ENCODE measurements at regions not wholly inside any gene's neighbourhood (a gene's known extent, or its start where the extent isn't known, plus 50 kb on each side); places are given as distances from the start of the nearest gene placed in this dataset.

- TF ChIP-seq IKZF2 (IDR thresholded peaks at IDR 0.05): no peak
- TF ChIP-seq CTCF (IDR thresholded peaks at IDR 0.05 in 2 of 3, conservative IDR thresholded peaks at IDR 0.05 in 1 of 3; ENCODE audit: control insufficient read depth in 2 of 3, extremely low read depth in 1 of 3, insufficient read depth in 1 of 3, low read depth in 3 of 3, low read length in 3 of 3): no peak
- TF ChIP-seq TCF7 (IDR thresholded peaks at IDR 0.05; ENCODE audit: borderline replicate concordance): no peak
- TF ChIP-seq GABPA (IDR thresholded peaks at IDR 0.05; ENCODE audit: low read depth): no peak
- TF ChIP-seq, protein P1, sequence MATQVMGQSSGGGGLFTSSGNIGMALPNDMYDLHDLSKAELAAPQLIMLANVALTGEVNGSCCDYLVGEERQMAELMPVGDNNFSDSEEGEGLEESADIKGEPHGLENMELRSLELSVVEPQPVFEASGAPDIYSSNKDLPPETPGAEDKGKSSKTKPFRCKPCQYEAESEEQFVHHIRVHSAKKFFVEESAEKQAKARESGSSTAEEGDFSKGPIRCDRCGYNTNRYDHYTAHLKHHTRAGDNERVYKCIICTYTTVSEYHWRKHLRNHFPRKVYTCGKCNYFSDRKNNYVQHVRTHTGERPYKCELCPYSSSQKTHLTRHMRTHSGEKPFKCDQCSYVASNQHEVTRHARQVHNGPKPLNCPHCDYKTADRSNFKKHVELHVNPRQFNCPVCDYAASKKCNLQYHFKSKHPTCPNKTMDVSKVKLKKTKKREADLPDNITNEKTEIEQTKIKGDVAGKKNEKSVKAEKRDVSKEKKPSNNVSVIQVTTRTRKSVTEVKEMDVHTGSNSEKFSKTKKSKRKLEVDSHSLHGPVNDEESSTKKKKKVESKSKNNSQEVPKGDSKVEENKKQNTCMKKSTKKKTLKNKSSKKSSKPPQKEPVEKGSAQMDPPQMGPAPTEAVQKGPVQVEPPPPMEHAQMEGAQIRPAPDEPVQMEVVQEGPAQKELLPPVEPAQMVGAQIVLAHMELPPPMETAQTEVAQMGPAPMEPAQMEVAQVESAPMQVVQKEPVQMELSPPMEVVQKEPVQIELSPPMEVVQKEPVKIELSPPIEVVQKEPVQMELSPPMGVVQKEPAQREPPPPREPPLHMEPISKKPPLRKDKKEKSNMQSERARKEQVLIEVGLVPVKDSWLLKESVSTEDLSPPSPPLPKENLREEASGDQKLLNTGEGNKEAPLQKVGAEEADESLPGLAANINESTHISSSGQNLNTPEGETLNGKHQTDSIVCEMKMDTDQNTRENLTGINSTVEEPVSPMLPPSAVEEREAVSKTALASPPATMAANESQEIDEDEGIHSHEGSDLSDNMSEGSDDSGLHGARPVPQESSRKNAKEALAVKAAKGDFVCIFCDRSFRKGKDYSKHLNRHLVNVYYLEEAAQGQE (IDR thresholded peaks at IDR 0.05; ENCODE audit: low read depth, low read length): no peak
- TF ChIP-seq, protein P2, sequence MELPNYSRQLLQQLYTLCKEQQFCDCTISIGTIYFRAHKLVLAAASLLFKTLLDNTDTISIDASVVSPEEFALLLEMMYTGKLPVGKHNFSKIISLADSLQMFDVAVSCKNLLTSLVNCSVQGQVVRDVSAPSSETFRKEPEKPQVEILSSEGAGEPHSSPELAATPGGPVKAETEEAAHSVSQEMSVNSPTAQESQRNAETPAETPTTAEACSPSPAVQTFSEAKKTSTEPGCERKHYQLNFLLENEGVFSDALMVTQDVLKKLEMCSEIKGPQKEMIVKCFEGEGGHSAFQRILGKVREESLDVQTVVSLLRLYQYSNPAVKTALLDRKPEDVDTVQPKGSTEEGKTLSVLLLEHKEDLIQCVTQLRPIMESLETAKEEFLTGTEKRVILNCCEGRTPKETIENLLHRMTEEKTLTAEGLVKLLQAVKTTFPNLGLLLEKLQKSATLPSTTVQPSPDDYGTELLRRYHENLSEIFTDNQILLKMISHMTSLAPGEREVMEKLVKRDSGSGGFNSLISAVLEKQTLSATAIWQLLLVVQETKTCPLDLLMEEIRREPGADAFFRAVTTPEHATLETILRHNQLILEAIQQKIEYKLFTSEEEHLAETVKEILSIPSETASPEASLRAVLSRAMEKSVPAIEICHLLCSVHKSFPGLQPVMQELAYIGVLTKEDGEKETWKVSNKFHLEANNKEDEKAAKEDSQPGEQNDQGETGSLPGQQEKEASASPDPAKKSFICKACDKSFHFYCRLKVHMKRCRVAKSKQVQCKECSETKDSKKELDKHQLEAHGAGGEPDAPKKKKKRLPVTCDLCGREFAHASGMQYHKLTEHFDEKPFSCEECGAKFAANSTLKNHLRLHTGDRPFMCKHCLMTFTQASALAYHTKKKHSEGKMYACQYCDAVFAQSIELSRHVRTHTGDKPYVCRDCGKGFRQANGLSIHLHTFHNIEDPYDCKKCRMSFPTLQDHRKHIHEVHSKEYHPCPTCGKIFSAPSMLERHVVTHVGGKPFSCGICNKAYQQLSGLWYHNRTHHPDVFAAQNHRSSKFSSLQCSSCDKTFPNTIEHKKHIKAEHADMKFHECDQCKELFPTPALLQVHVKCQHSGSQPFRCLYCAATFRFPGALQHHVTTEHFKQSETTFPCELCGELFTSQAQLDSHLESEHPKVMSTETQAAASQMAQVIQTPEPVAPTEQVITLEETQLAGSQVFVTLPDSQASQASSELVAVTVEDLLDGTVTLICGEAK (IDR thresholded peaks at IDR 0.05; ENCODE audit: borderline replicate concordance): no peak
- no peak for TF ChIP-seq CBX3 (IDR thresholded peaks at IDR 0.05; ENCODE audit: borderline replicate concordance, low read depth)
- TF ChIP-seq HDAC6 (IDR thresholded peaks at IDR 0.05; ENCODE audit: unreplicated experiment): no peak
- TF ChIP-seq EZH2 (IDR thresholded peaks at IDR 0.05; ENCODE audit: borderline replicate concordance, control insufficient read depth, low read depth, low read length): no peak
Measured at GRCh38 chr2:207231967-207232366, 66.2 kb upstream of the KLF7 start.

Measured in GM12878 (cell line).